ENCODE measurements at regions not wholly inside any gene's neighbourhood (a gene's known extent, or its start where the extent isn't known, plus 50 kb on each side); places are given as distances from the start of the nearest gene placed in this dataset.

- no peaks in the 10 kb centered on the region for H3K36me3 ChIP-seq (ENCODE audit: control insufficient read depth in 2 of 2, insufficient read depth in 2 of 2, low read length in 1 of 2)
- H3K4me1 ChIP-seq (ENCODE audit: control insufficient read depth, insufficient read depth, low read length), result peaks cover 32% of the 10 kb centered on the region
- POLR2A ChIA-PET, result interaction anchor here (0.6 kb wide), 1 partner anchor 1837 kb away, joined by 3 read pairs; no protein-coding TSS in a partner anchor
- no peaks in the 10 kb centered on the region for H3K9me3 ChIP-seq (replicated peaks; ENCODE audit: control insufficient read depth, insufficient read depth, low read length)
- H3K79me2 ChIP-seq (ENCODE audit: control insufficient read depth, insufficient read depth, low read length), result no peaks in the 10 kb centered on the region
- TF ChIP-seq PAX8 (IDR thresholded peaks at IDR 0.05), result no peak
- no peak for TF ChIP-seq ZBTB33 (IDR thresholded peaks at IDR 0.05)
- TF ChIP-seq CTCF (IDR thresholded peaks at IDR 0.05 in 2 of 3, conservative IDR thresholded peaks at IDR 0.05 in 1 of 3; ENCODE audit: control insufficient read depth in 2 of 3, extremely low read depth in 1 of 3, insufficient read depth in 1 of 3, low read depth in 3 of 3, low read length in 3 of 3), result no peak
- no peak for TF ChIP-seq CREM (IDR thresholded peaks at IDR 0.05; ENCODE audit: low read depth)
- TF ChIP-seq BCL11A (IDR thresholded peaks at IDR 0.05; ENCODE audit: low read depth, low read length), result no peak
- TF ChIP-seq SRF (IDR thresholded peaks at IDR 0.05; ENCODE audit: low read depth in 2 of 2, low read length in 2 of 2), result no peak
- no peak for TF ChIP-seq GABPA (IDR thresholded peaks at IDR 0.05; ENCODE audit: low read depth)
- no peak for TF ChIP-seq USF2 (IDR thresholded peaks at IDR 0.05; ENCODE audit: borderline replicate concordance, low read depth, low read length)
- TF ChIP-seq BACH1 (IDR thresholded peaks at IDR 0.05; ENCODE audit: borderline replicate concordance), result no peak
- no peak for TF ChIP-seq ZNF622 (IDR thresholded peaks at IDR 0.05)
- TF ChIP-seq FOXK2 (IDR thresholded peaks at IDR 0.05), result no peak
- TF ChIP-seq TBL1XR1 (IDR thresholded peaks at IDR 0.05; ENCODE audit: low read depth, low read length), result no peak
- TF ChIP-seq POU2F2 (IDR thresholded peaks at IDR 0.05; ENCODE audit: borderline replicate concordance, low read depth, low read length), result no peak
- TF ChIP-seq FOXM1 (IDR thresholded peaks at IDR 0.05; ENCODE audit: low read depth, low read length), result no peak
- no peak for TF ChIP-seq CHD1 (IDR thresholded peaks at IDR 0.05; ENCODE audit: low read depth, low read length)
- no peak for TF ChIP-seq SP1 (IDR thresholded peaks at IDR 0.05; ENCODE audit: low read depth, low read length)
- no peak for TF ChIP-seq SREBF1 (IDR thresholded peaks at IDR 0.05; ENCODE audit: low read length)
- TF ChIP-seq IKZF2 (IDR thresholded peaks at IDR 0.05), result no peak
- no peak for TF ChIP-seq ZNF207 (IDR thresholded peaks at IDR 0.05; ENCODE audit: borderline replicate concordance)
- no peaks in the 10 kb centered on the region for H4K20me1 ChIP-seq (ENCODE audit: control insufficient read depth, insufficient read depth)
- ATAC-seq (no peak; the same call in 1 of the 3 replicates), DNase-seq (ENCODE audit: low read depth, low spot score) (no peak), FAIRE-seq (peak; percentile 54)
- RAD21 ChIA-PET (ENCODE audit: unreplicated experiment), result interaction anchor here (1.6 kb wide), 1 partner anchor 13 kb away, joined by 3 read pairs; no protein-coding TSS in a partner anchor
- WGBS (ENCODE audit: insufficient coverage, insufficient replicate concordance, low lambda C conversion rate, missing lambda C conversion rate), result 38% methylated on average over 1 of the region's 1 CpG
- no peak overlapping the region for H3K9ac ChIP-seq (ENCODE audit: control insufficient read depth, insufficient read depth, low read length)
- in situ Hi-C loops (cut with MboI), result no loop called here
- no peaks in the 10 kb centered on the region for H3K27me3 ChIP-seq (replicated peaks in 1 of 2; ENCODE audit: control insufficient read depth in 2 of 2, insufficient read depth in 2 of 2, low read length in 1 of 2)
- peak overlapping the region; percentile 29; the same call in 1 of the 2 replicates for H3K27ac ChIP-seq (ENCODE audit: control insufficient read depth, insufficient read depth)
- BruUV-seq (replicated peaks), result no TSS peak
- SMC1A ChIA-PET (ENCODE audit: uncharacterized antibody, unreplicated experiment), result interaction anchor here (0.5 to 1.5 kb wide), 3 partner anchors 48 to 261 kb away, joined by 3 to 6 read pairs (median 5); no protein-coding TSS in a partner anchor
- no peak overlapping the region for H3K4me3 ChIP-seq
- H3K4me2 ChIP-seq (ENCODE audit: control insufficient read depth, insufficient read depth), result 0 out of 2 replicates have a peak overlapping the region, but pooled peaks have one; percentile 22
- H2AFZ ChIP-seq (ENCODE audit: control insufficient read depth, low read depth, low read length), result peak overlapping the region; percentile 28; the same call in 1 of the 2 replicates
- CTCF ChIA-PET, result interaction anchor here (1.2 to 1.3 kb wide), 2 partner anchors 47 to 49 kb away, joined by 3 read pairs; no protein-coding TSS in a partner anchor
- intact Hi-C loops (cut with micrococcal nuclease; ENCODE audit: unreplicated experiment), result no loop called here
Measured at GRCh38 chr2:42907835-42908234, 115.5 kb upstream of the HAAO start.
